ENCODE measurements at regions not wholly inside any gene's neighbourhood (a gene's known extent, or its start where the extent isn't known, plus 50 kb on each side); places are given as distances from the start of the nearest gene placed in this dataset.

GRCh38 chr4:159052315-159052714, 50.6 kb upstream of the RAPGEF2 start:
- ATAC-seq (ENCODE audit: low read depth) (peak; percentile 92), DNase-seq (peak; percentile 59)
- 100% methylated on average over 2 of the region's 6 CpGs for WGBS (ENCODE audit: insufficient coverage)
- Mint-ChIP-seq H3K27ac (no peak overlapping the region), H3K27me3 (peaks cover 55% of the 10 kb centered on the region), H3K4me3 (peak overlapping the region; percentile 74), H3K4me1 (peaks cover 17% of the 10 kb centered on the region), H3K9me3 (ENCODE audit: insufficient read depth) (no peaks in the 10 kb centered on the region)
- peak overlapping the region in 1 of 5 experiments; percentile 40 for H3K4me3 ChIP-seq (ENCODE audit: control extremely low read depth in 1 of 5, extremely low read depth in 1 of 5, insufficient read depth in 1 of 5, low read depth in 2 of 5, low read length in 4 of 5)
- H3K9ac ChIP-seq (ENCODE audit: low read length) = no peak overlapping the region
- no peaks in the 10 kb centered on the region for H3K79me2 ChIP-seq (ENCODE audit: control insufficient read depth, insufficient read depth, low read length)
- ChIA-PET POLR2A (no interaction called here), CTCF (interaction anchor here (0.7 kb wide), 1 partner anchor 119 kb away, joined by 5 read pairs; no protein-coding TSS in a partner anchor)
- no peaks in the 10 kb centered on the region for H4K20me1 ChIP-seq (ENCODE audit: control insufficient read depth, insufficient read depth, low read length, poor library complexity, severe bottlenecking)
- peak overlapping the region; percentile 59 for H3K4me2 ChIP-seq (replicated peaks; ENCODE audit: low read depth, low read length, poor library complexity, severe bottlenecking)
- intact Hi-C loops (cut with micrococcal nuclease) = loop anchor here (1.0 to 2.0 kb wide), 2 partner anchors 25 to 52 kb away; no protein-coding TSS in a partner anchor
- no peak for TF ChIP-seq EZH2 (IDR thresholded peaks at IDR 0.05; ENCODE audit: borderline replicate concordance, insufficient read depth, low read depth, low read length, poor library complexity, severe bottlenecking)
- TF ChIP-seq, protein P1, sequence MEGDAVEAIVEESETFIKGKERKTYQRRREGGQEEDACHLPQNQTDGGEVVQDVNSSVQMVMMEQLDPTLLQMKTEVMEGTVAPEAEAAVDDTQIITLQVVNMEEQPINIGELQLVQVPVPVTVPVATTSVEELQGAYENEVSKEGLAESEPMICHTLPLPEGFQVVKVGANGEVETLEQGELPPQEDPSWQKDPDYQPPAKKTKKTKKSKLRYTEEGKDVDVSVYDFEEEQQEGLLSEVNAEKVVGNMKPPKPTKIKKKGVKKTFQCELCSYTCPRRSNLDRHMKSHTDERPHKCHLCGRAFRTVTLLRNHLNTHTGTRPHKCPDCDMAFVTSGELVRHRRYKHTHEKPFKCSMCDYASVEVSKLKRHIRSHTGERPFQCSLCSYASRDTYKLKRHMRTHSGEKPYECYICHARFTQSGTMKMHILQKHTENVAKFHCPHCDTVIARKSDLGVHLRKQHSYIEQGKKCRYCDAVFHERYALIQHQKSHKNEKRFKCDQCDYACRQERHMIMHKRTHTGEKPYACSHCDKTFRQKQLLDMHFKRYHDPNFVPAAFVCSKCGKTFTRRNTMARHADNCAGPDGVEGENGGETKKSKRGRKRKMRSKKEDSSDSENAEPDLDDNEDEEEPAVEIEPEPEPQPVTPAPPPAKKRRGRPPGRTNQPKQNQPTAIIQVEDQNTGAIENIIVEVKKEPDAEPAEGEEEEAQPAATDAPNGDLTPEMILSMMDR (IDR thresholded peaks at IDR 0.05) = no peak
- no peaks in the 10 kb centered on the region for H3K36me3 ChIP-seq (replicated peaks in 1 of 2; ENCODE audit: control extremely low read depth in 1 of 2, control insufficient read depth in 1 of 2, extremely low read depth in 1 of 2, insufficient read depth in 2 of 2, low read length in 1 of 2)
- H3K4me1 ChIP-seq (ENCODE audit: control insufficient read depth in 2 of 2, insufficient read depth in 2 of 2, low read length in 2 of 2) = peaks cover 16% of the 10 kb centered on the region in 2 donors
- H3K9me3 ChIP-seq (ENCODE audit: control extremely low read depth in 1 of 3, control insufficient read depth in 2 of 3, insufficient read depth in 1 of 3, low read length in 2 of 3) = no peaks in the 10 kb centered on the region
- H3K27me3 ChIP-seq (replicated peaks in 1 of 4; ENCODE audit: control extremely low read depth in 1 of 4, control insufficient read depth in 3 of 4, insufficient read depth in 4 of 4, low read length in 3 of 4) = peaks cover 0 to 24% (median 16%) of the 10 kb centered on the region in 4 experiments
- H3K27ac ChIP-seq (ENCODE audit: low read length in 2 of 2) = no peak overlapping the region
- no peak overlapping the region for H2AFZ ChIP-seq (ENCODE audit: insufficient read depth, low read depth, low read length, poor library complexity, severe bottlenecking)

Data from B cell (primary cell).